Inflammatory macrophage treated with lipopolysaccharide for 4 hours (primary cell): ENCODE measurements at regions not wholly inside any gene's neighbourhood (a gene's known extent, or its start where the extent isn't known, plus 50 kb on each side); places are given as distances from the start of the nearest gene placed in this dataset.
A peak's percentile ranks its signal among the peaks of the same experiment; 100 is the strongest.
"Not testable (repeated sequence)": the region's sequence is repeated elsewhere in the genome, so short reads cannot be mapped to it uniquely, and the experiment has no call there.

Experiments
- DNase-seq: peaks from one replicate; pipeline ENCODE4 v3.0.0-alpha.2; 2020

- no peak for DNase-seq
These were observed 218.8 kb upstream of the SGCG start for GRCh38 chr13:22961835-22962537.

- not testable (repeated sequence) for DNase-seq
These were observed 217.3 kb upstream of the SGCG start for GRCh38 chr13:22963384-22964053.

- no peak for DNase-seq
These were observed 216.4 kb upstream of the SGCG start for GRCh38 chr13:22964245-22964966.

- not testable (repeated sequence) for DNase-seq
These were observed 215.5 kb upstream of the SGCG start for GRCh38 chr13:22965011-22965857.

- DNase-seq, result not testable (repeated sequence)
These were observed 214.9 kb upstream of the SGCG start for GRCh38 chr13:22965858-22966239.

GRCh38 chr13:22966753-22967152, 214.0 kb upstream of the SGCG start:
- not testable (repeated sequence) for DNase-seq

GRCh38 chr13:22967669-22968068, 213.1 kb upstream of the SGCG start:
- no peak for DNase-seq

- no peak for DNase-seq
These were observed 200.8 kb upstream of the SGCG start for GRCh38 chr13:22979952-22980351.

GRCh38 chr13:22980936-22981335, 199.8 kb upstream of the SGCG start:
- no peak for DNase-seq

- no peak for DNase-seq
These were observed 187.6 kb upstream of the SGCG start for GRCh38 chr13:22993148-22993547.

- DNase-seq, result no peak
These were observed 177.3 kb upstream of the SGCG start for GRCh38 chr13:23003446-23003845.

- no peak for DNase-seq
These were observed 173.4 kb upstream of the SGCG start for GRCh38 chr13:23007426-23007825.

GRCh38 chr13:23018143-23018542, 162.6 kb upstream of the SGCG start:
- DNase-seq, result no peak

GRCh38 chr13:23020246-23020843, 160.4 kb upstream of the SGCG start:
- DNase-seq, result peak; percentile 42

GRCh38 chr13:23021906-23022305, 158.9 kb upstream of the SGCG start:
- DNase-seq, result no peak

- no peak for DNase-seq
These were observed 158.1 kb upstream of the SGCG start for GRCh38 chr13:23022704-23023103.

GRCh38 chr13:23025864-23026608, 154.7 kb upstream of the SGCG start:
- DNase-seq, result peak; percentile 6

- no peak for DNase-seq
These were observed 141.4 kb upstream of the SGCG start for GRCh38 chr13:23039266-23039935.

- no peak for DNase-seq
These were observed 138.6 kb upstream of the SGCG start for GRCh38 chr13:23042181-23042580.

GRCh38 chr13:23044906-23045305, 135.9 kb upstream of the SGCG start:
- DNase-seq, result no peak

- no peak for DNase-seq
These were observed 130.7 kb upstream of the SGCG start for GRCh38 chr13:23050126-23050525.
